Astrocyte (in vitro differentiated cells and primary cell): ENCODE measurements at regions not wholly inside any gene's neighbourhood (a gene's known extent, or its start where the extent isn't known, plus 50 kb on each side); places are given as distances from the start of the nearest gene placed in this dataset.

ENCODE experiments used
- EZH2 ChIP-seq: IDR thresholded peaks from 2 replicates; pipeline ENCODE4 v1.6.1; 2012; ENCODE audit warnings: mild to moderate bottlenecking, low read length, inconsistent platforms; ENCODE audit not compliant: insufficient read depth
- TF ChIP-seq, protein P1 (sequence below): IDR thresholded peaks from 2 replicates; pipeline ENCODE4 v1.5.1; 2011; ENCODE audit warnings: low read depth, mild to moderate bottlenecking, inconsistent platforms, low read length, moderate library complexity; ENCODE audit not compliant: insufficient read depth

GRCh38 chr4:163614866-163615265, 120.4 kb downstream of the TMA16 start:
- no peak for TF ChIP-seq EZH2
- TF ChIP-seq, protein P1, sequence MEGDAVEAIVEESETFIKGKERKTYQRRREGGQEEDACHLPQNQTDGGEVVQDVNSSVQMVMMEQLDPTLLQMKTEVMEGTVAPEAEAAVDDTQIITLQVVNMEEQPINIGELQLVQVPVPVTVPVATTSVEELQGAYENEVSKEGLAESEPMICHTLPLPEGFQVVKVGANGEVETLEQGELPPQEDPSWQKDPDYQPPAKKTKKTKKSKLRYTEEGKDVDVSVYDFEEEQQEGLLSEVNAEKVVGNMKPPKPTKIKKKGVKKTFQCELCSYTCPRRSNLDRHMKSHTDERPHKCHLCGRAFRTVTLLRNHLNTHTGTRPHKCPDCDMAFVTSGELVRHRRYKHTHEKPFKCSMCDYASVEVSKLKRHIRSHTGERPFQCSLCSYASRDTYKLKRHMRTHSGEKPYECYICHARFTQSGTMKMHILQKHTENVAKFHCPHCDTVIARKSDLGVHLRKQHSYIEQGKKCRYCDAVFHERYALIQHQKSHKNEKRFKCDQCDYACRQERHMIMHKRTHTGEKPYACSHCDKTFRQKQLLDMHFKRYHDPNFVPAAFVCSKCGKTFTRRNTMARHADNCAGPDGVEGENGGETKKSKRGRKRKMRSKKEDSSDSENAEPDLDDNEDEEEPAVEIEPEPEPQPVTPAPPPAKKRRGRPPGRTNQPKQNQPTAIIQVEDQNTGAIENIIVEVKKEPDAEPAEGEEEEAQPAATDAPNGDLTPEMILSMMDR: no peak
